GM12865 (cell line): ENCODE measurements at regions not wholly inside any gene's neighbourhood (a gene's known extent, or its start where the extent isn't known, plus 50 kb on each side); places are given as distances from the start of the nearest gene placed in this dataset.

ENCODE experiments used
- DNase-seq: peaks from one replicate; pipeline ENCODE4 v3.0.0; 2010; ENCODE audit warnings: low read depth
- H3K4me3 ChIP-seq: 2 replicates; pipeline ENCODE4 v1.5.1; 2011; ENCODE audit warnings: mild to moderate bottlenecking, low read depth, low read length, control low read depth
- CTCF ChIP-seq: IDR thresholded peaks from 2 replicates; pipeline ENCODE4 v1.5.1; 2011; ENCODE audit warnings: low read length, control low read depth, low read depth, inconsistent platforms; ENCODE audit not compliant: insufficient read depth; ENCODE audit errors: missing control alignments

DNA sequence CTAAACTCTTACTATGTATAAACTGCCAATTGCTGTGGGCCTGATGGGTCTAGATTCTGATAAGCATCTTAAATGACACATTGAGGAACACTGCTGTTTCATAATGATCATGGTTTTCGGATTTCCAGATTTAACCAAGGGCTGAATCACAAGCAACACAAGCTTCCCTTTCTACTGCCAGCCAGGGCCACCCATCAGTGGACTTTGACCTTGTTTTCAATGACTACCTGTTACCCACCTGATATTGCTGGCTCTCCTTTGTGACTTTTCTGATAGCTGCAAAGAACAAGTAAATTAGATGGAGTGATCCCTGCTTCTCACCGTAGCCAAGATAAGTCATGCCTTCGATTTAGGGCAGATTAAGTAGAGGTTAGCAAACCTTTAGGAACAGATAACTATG, 259.0 kb downstream of the PAX3 start:
- no peak for TF ChIP-seq CTCF
- DNase-seq = no peak
- no peak overlapping the region for H3K4me3 ChIP-seq

- H3K4me3 ChIP-seq = no peak overlapping the region
- TF ChIP-seq CTCF = peak; percentile 1
- no peak for DNase-seq
Measured at GRCh38 chr2:222038067-222038802, 260.6 kb downstream of the PAX3 start.

GRCh38 chr2:222037211-222037610, 261.6 kb downstream of the PAX3 start:
- DNase-seq = no peak
- no peak for TF ChIP-seq CTCF
- H3K4me3 ChIP-seq = no peak overlapping the region

DNA sequence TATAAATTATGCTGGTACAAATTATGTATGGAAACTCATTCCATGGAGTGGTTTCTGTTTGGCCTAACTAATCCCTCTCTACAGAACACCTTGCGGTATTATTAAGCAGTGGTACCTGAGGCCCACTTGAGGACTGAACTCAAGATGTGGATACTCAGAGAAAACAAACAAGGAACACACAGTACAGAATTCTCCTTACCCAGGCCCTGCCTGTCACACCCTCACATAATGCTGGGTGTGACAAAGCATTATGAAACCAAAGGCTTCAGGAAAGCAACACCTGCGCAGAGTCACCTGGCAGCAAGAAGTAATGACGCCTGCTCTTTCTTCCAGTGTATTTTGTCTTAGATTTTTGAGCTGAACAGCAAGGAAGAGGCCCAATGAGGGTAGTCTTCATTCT, 264.7 kb downstream of the PAX3 start:
- no peak overlapping the region for H3K4me3 ChIP-seq
- no peak for DNase-seq
- TF ChIP-seq CTCF = no peak

- no peak for DNase-seq
- TF ChIP-seq CTCF = no peak
- H3K4me3 ChIP-seq = no peak overlapping the region
Measured at GRCh38 chr2:222033541-222033940, 265.3 kb downstream of the PAX3 start.

GRCh38 chr2:222025881-222026271, 272.9 kb downstream of the PAX3 start:
- H3K4me3 ChIP-seq = no peak overlapping the region
- no peak for DNase-seq
- TF ChIP-seq CTCF = no peak
